Erythroblast (primary cell): ENCODE measurements at regions not wholly inside any gene's neighbourhood (a gene's known extent, or its start where the extent isn't known, plus 50 kb on each side); places are given as distances from the start of the nearest gene placed in this dataset.
"Not testable (repeated sequence)": the region's sequence is repeated elsewhere in the genome, so short reads cannot be mapped to it uniquely, and the experiment has no call there.

Experiments used
- GATA1 ChIP-seq: IDR thresholded peaks from 2 replicates; pipeline ENCODE4 v1.6.1; 2011; ENCODE audit warnings: low read depth, mild to moderate bottlenecking, control low read depth, low read length, moderate library complexity
- POLR2A ChIP-seq: IDR thresholded peaks from 2 replicates; pipeline ENCODE4 v1.6.1; 2011; ENCODE audit warnings: mild to moderate bottlenecking, low read length

DNA sequence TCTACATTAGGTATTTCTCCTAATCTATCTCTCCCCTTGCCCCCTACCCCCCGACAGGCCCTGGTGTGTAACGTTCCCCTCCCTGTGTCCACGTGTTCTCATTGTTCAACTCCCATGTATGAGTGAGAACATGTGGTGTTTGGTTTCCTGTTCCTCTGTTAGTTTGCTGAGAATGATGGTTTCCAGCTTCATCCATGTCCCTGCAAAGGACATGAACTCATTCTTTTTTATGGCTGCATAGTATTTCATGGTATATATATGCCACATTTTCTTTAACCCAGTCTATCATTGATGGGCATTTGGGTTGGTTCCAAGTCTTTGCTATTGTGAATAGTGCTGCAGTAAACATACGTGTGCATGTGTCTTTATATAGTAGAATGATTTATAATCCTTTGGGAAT is 97.6 kb downstream of the IER5 start:
- TF ChIP-seq POLR2A, GATA1: not testable (repeated sequence)
